PC-9 (cell line): ENCODE measurements at regions not wholly inside any gene's neighbourhood (a gene's known extent, or its start where the extent isn't known, plus 50 kb on each side); places are given as distances from the start of the nearest gene placed in this dataset.

Source experiments
- BruUV-seq: library from RNA; stranded (reverse); fragments of 400-500 nt; replicated peaks from 2 replicates; lab custom pipeline; 2021; lab: Mats Ljungman, UMichigan
- CTCF ChIA-PET: fragments of 300-600 bp; sonication (Branson Sonifier 250); formaldehyde crosslinking; loops from one replicate; lab custom pipeline; 2022; ENCODE audit warnings: antibody characterized with exemption; lab: Charles Lee
- POLR2A ChIA-PET: fragments of 300-600 bp; sonication (Branson Sonifier 250); formaldehyde crosslinking; loops from one replicate; lab custom pipeline; 2022; ENCODE audit warnings: antibody characterized with exemption; ENCODE audit not compliant: unreplicated experiment; lab: Charles Lee
- DNase-seq, 2 experiments: peaks; one replicate each; pipeline versions ENCODE4 v3.0.0 to v3.0.0-alpha.2; 2015 to 2022; ENCODE audit warnings: mixed read lengths in 1 of 2
- H2AFZ ChIP-seq: fragments of 200-600 bp; sonication (generic); 2 replicates; pipeline ENCODE4 v1.8.1; 2017; ENCODE audit warnings: antibody characterized with exemption
- H3F3A ChIP-seq: fragments of 200-600 bp; sonication (generic); 2 replicates; pipeline ENCODE4 v1.8.1; 2017; ENCODE audit warnings: antibody characterized with exemption, mild to moderate bottlenecking, low read depth; ENCODE audit not compliant: insufficient read depth
- H3K27ac ChIP-seq: fragments of 200-600 bp; sonication (generic); 2 replicates; pipeline ENCODE4 v1.6.1; 2016; ENCODE audit warnings: mixed run types
- H3K27me3 ChIP-seq: fragments of 200-600 bp; sonication (generic); 2 replicates; pipeline ENCODE4 v1.6.1; 2016; ENCODE audit warnings: low read depth, mixed run types; ENCODE audit not compliant: insufficient read depth
- H3K36me3 ChIP-seq: fragments of 200-600 bp; sonication (generic); 2 replicates; pipeline ENCODE4 v1.6.1; 2016; ENCODE audit warnings: low read depth, mixed run types
- H3K4me1 ChIP-seq: fragments of 200-600 bp; sonication (generic); replicated peaks from 2 replicates; pipeline ENCODE4 v1.6.1; 2016; ENCODE audit warnings: mixed run types; ENCODE audit not compliant: insufficient read depth
- H3K4me2 ChIP-seq: fragments of 200-600 bp; sonication (generic); 2 replicates; pipeline ENCODE4 v1.6.1; 2017; ENCODE audit warnings: mixed run types
- H3K4me3 ChIP-seq: fragments of 200-600 bp; sonication (generic); 2 replicates; pipeline ENCODE4 v1.6.1; 2016; ENCODE audit warnings: mixed run types
- H3K79me2 ChIP-seq: fragments of 200-600 bp; sonication (generic); 2 replicates; pipeline ENCODE4 v1.6.1; 2017; ENCODE audit warnings: low read depth, mixed run types
- H3K9me2 ChIP-seq: fragments of 200-600 bp; sonication (generic); 2 replicates; pipeline ENCODE4 v1.8.1; 2017; ENCODE audit warnings: mild to moderate bottlenecking; ENCODE audit not compliant: insufficient read depth
- H3K9me3 ChIP-seq: fragments of 200-600 bp; sonication (generic); 2 replicates; pipeline ENCODE4 v1.8.1; 2016; ENCODE audit warnings: low read depth; ENCODE audit not compliant: insufficient read depth
- H4K20me1 ChIP-seq: fragments of 200-600 bp; sonication (generic); 2 replicates; pipeline ENCODE4 v1.8.1; 2017; ENCODE audit not compliant: insufficient read depth
- CTCF ChIP-seq: fragments of 200-600 bp; sonication (generic); conservative IDR thresholded peaks from 2 replicates; pipeline ENCODE4 v1.6.1; 2017; ENCODE audit warnings: mixed run types, antibody characterized with exemption, mild to moderate bottlenecking, moderate library complexity
- EZH2 ChIP-seq: fragments of 200-600 bp; sonication (generic); IDR thresholded peaks from 2 replicates; pipeline ENCODE4 v1.8.0; 2017; ENCODE audit warnings: antibody characterized with exemption, low read depth
- intact Hi-C: fragments of 100-400 bp; cut with micrococcal nuclease; formaldehyde crosslinking; loops from one replicate; pipeline ENCODE4 v1.10.0; 2022; ENCODE audit not compliant: unreplicated experiment

- ChIA-PET POLR2A (no interaction called here), CTCF (no interaction called here)
- Histone ChIP-seq H3F3A (no peaks in the 10 kb centered on the region), H3K36me3 (no peaks in the 10 kb centered on the region), H3K4me2 (no peak overlapping the region), H3K79me2 (no peaks in the 10 kb centered on the region), H3K27ac (no peak overlapping the region), H3K9me2 (no peaks in the 10 kb centered on the region; the same call in 1 of the 2 replicates), H3K9me3 (no peaks in the 10 kb centered on the region), H3K27me3 (no peaks in the 10 kb centered on the region), H3K4me3 (no peak overlapping the region), H2AFZ (no peak overlapping the region), H4K20me1 (no peaks in the 10 kb centered on the region), H3K4me1 (no peaks in the 10 kb centered on the region)
- no peak for DNase-seq
- no TSS peak for BruUV-seq
- no peak for TF ChIP-seq CTCF
- no peak for TF ChIP-seq EZH2
- intact Hi-C loops, result no loop called here
Observed at GRCh38 chr2:225779829-225780228, 380.3 kb downstream of the NYAP2 start.

- Histone ChIP-seq H3F3A (no peaks in the 10 kb centered on the region), H4K20me1 (no peaks in the 10 kb centered on the region), H2AFZ (no peak overlapping the region), H3K79me2 (no peaks in the 10 kb centered on the region), H3K27ac (no peak overlapping the region), H3K4me2 (no peak overlapping the region), H3K4me3 (no peak overlapping the region), H3K9me2 (no peaks in the 10 kb centered on the region; the same call in 1 of the 2 replicates), H3K36me3 (no peaks in the 10 kb centered on the region), H3K9me3 (no peaks in the 10 kb centered on the region), H3K27me3 (no peaks in the 10 kb centered on the region), H3K4me1 (no peaks in the 10 kb centered on the region)
- intact Hi-C loops, result no loop called here
- no TSS peak for BruUV-seq
- TF ChIP-seq EZH2, result no peak
- TF ChIP-seq CTCF, result no peak
- CTCF ChIA-PET, result no interaction called here
- DNase-seq, result no peak
- POLR2A ChIA-PET, result no interaction called here
Observed at GRCh38 chr2:225773148-225773547, 373.6 kb downstream of the NYAP2 start.

GRCh38 chr2:225771701-225772100 lies 372.2 kb downstream of the NYAP2 start:
- Histone ChIP-seq H4K20me1 (no peaks in the 10 kb centered on the region), H3K4me3 (no peak overlapping the region), H3K27ac (no peak overlapping the region), H3K27me3 (no peaks in the 10 kb centered on the region), H3K4me2 (no peak overlapping the region), H3K79me2 (no peaks in the 10 kb centered on the region), H2AFZ (no peak overlapping the region), H3K9me2 (no peaks in the 10 kb centered on the region), H3K36me3 (no peaks in the 10 kb centered on the region), H3K4me1 (no peaks in the 10 kb centered on the region), H3K9me3 (no peaks in the 10 kb centered on the region), H3F3A (no peaks in the 10 kb centered on the region)
- ChIA-PET POLR2A (no interaction called here), CTCF (no interaction called here)
- no peak for DNase-seq
- BruUV-seq, result no TSS peak
- intact Hi-C loops, result no loop called here
- TF ChIP-seq CTCF (no peak), EZH2 (no peak)
